ENCODE measurements at regions not wholly inside any gene's neighbourhood (a gene's known extent, or its start where the extent isn't known, plus 50 kb on each side); places are given as distances from the start of the nearest gene placed in this dataset.

DNA sequence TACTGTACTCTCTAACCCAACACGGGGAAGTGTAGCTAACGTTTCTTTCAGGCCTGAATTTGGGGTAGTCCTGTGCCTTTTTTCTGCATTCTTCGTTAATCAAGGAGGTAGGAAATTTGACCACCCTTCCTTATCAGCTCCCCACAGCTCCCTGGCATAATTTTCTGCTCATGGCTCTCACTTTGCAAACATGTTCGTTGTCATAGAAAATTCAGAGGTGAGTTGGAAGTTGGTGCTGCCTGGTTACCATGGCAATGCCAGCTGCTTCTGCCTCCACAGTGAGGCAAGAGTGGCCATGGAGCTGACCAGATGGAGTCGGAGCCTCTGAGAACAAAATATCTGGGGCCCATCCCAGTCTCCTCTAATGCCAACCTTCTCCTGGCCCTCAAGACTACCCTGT, 116.6 kb upstream of the BOD1 start:
- TF ChIP-seq, protein P1, sequence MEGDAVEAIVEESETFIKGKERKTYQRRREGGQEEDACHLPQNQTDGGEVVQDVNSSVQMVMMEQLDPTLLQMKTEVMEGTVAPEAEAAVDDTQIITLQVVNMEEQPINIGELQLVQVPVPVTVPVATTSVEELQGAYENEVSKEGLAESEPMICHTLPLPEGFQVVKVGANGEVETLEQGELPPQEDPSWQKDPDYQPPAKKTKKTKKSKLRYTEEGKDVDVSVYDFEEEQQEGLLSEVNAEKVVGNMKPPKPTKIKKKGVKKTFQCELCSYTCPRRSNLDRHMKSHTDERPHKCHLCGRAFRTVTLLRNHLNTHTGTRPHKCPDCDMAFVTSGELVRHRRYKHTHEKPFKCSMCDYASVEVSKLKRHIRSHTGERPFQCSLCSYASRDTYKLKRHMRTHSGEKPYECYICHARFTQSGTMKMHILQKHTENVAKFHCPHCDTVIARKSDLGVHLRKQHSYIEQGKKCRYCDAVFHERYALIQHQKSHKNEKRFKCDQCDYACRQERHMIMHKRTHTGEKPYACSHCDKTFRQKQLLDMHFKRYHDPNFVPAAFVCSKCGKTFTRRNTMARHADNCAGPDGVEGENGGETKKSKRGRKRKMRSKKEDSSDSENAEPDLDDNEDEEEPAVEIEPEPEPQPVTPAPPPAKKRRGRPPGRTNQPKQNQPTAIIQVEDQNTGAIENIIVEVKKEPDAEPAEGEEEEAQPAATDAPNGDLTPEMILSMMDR (conservative IDR thresholded peaks at IDR 0.05; ENCODE audit: low read depth, low read length), result no peak
- TF ChIP-seq MAZ (IDR thresholded peaks at IDR 0.05; ENCODE audit: borderline replicate concordance, low read depth, low read length) (no peak), RCOR1 (IDR thresholded peaks at IDR 0.05; ENCODE audit: insufficient replicate concordance, low read length) (no peak), CEBPB (IDR thresholded peaks at IDR 0.05; ENCODE audit: low read depth, low read length) (no peak), POLR2A (IDR thresholded peaks at IDR 0.05; ENCODE audit: low read depth, low read length) (no peak), FOS (IDR thresholded peaks at IDR 0.05; ENCODE audit: low read depth, low read length) (no peak), NFE2L2 (IDR thresholded peaks at IDR 0.05; ENCODE audit: low read depth, low read length) (no peak), RAD21 (IDR thresholded peaks at IDR 0.05; ENCODE audit: low read length) (no peak), BHLHE40 (IDR thresholded peaks at IDR 0.05; ENCODE audit: low read depth, low read length) (no peak), MXI1 (IDR thresholded peaks at IDR 0.05; ENCODE audit: borderline replicate concordance, low read depth, low read length) (no peak), MAFK (IDR thresholded peaks at IDR 0.05; ENCODE audit: low read depth, low read length) (no peak), RFX5 (IDR thresholded peaks at IDR 0.05; ENCODE audit: low read depth, low read length) (no peak)
- TF ChIP-seq, protein P2, sequence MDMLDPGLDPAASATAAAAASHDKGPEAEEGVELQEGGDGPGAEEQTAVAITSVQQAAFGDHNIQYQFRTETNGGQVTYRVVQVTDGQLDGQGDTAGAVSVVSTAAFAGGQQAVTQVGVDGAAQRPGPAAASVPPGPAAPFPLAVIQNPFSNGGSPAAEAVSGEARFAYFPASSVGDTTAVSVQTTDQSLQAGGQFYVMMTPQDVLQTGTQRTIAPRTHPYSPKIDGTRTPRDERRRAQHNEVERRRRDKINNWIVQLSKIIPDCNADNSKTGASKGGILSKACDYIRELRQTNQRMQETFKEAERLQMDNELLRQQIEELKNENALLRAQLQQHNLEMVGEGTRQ (IDR thresholded peaks at IDR 0.05; ENCODE audit: low read depth, low read length), result no peak
